PC-9 (cell line): ENCODE measurements at regions not wholly inside any gene's neighbourhood (a gene's known extent, or its start where the extent isn't known, plus 50 kb on each side); places are given as distances from the start of the nearest gene placed in this dataset.

Source experiments
- BruUV-seq: library from RNA; stranded (reverse); fragments of 400-500 nt; replicated peaks from 2 replicates; lab custom pipeline; 2021; lab: Mats Ljungman, UMichigan
- CTCF ChIA-PET: fragments of 300-600 bp; sonication (Branson Sonifier 250); formaldehyde crosslinking; loops from one replicate; lab custom pipeline; 2022; ENCODE audit warnings: antibody characterized with exemption; lab: Charles Lee
- POLR2A ChIA-PET: fragments of 300-600 bp; sonication (Branson Sonifier 250); formaldehyde crosslinking; loops from one replicate; lab custom pipeline; 2022; ENCODE audit warnings: antibody characterized with exemption; ENCODE audit not compliant: unreplicated experiment; lab: Charles Lee
- DNase-seq, 2 experiments: peaks; one replicate each; pipeline versions ENCODE4 v3.0.0 to v3.0.0-alpha.2; 2015 to 2022; ENCODE audit warnings: mixed read lengths in 1 of 2
- H2AFZ ChIP-seq: fragments of 200-600 bp; sonication (generic); 2 replicates; pipeline ENCODE4 v1.8.1; 2017; ENCODE audit warnings: antibody characterized with exemption
- H3F3A ChIP-seq: fragments of 200-600 bp; sonication (generic); 2 replicates; pipeline ENCODE4 v1.8.1; 2017; ENCODE audit warnings: antibody characterized with exemption, mild to moderate bottlenecking, low read depth; ENCODE audit not compliant: insufficient read depth
- H3K27ac ChIP-seq: fragments of 200-600 bp; sonication (generic); 2 replicates; pipeline ENCODE4 v1.6.1; 2016; ENCODE audit warnings: mixed run types
- H3K27me3 ChIP-seq: fragments of 200-600 bp; sonication (generic); 2 replicates; pipeline ENCODE4 v1.6.1; 2016; ENCODE audit warnings: low read depth, mixed run types; ENCODE audit not compliant: insufficient read depth
- H3K36me3 ChIP-seq: fragments of 200-600 bp; sonication (generic); 2 replicates; pipeline ENCODE4 v1.6.1; 2016; ENCODE audit warnings: low read depth, mixed run types
- H3K4me1 ChIP-seq: fragments of 200-600 bp; sonication (generic); replicated peaks from 2 replicates; pipeline ENCODE4 v1.6.1; 2016; ENCODE audit warnings: mixed run types; ENCODE audit not compliant: insufficient read depth
- H3K4me2 ChIP-seq: fragments of 200-600 bp; sonication (generic); 2 replicates; pipeline ENCODE4 v1.6.1; 2017; ENCODE audit warnings: mixed run types
- H3K4me3 ChIP-seq: fragments of 200-600 bp; sonication (generic); 2 replicates; pipeline ENCODE4 v1.6.1; 2016; ENCODE audit warnings: mixed run types
- H3K79me2 ChIP-seq: fragments of 200-600 bp; sonication (generic); 2 replicates; pipeline ENCODE4 v1.6.1; 2017; ENCODE audit warnings: low read depth, mixed run types
- H3K9me2 ChIP-seq: fragments of 200-600 bp; sonication (generic); 2 replicates; pipeline ENCODE4 v1.8.1; 2017; ENCODE audit warnings: mild to moderate bottlenecking; ENCODE audit not compliant: insufficient read depth
- H3K9me3 ChIP-seq: fragments of 200-600 bp; sonication (generic); 2 replicates; pipeline ENCODE4 v1.8.1; 2016; ENCODE audit warnings: low read depth; ENCODE audit not compliant: insufficient read depth
- H4K20me1 ChIP-seq: fragments of 200-600 bp; sonication (generic); 2 replicates; pipeline ENCODE4 v1.8.1; 2017; ENCODE audit not compliant: insufficient read depth
- CTCF ChIP-seq: fragments of 200-600 bp; sonication (generic); conservative IDR thresholded peaks from 2 replicates; pipeline ENCODE4 v1.6.1; 2017; ENCODE audit warnings: mixed run types, antibody characterized with exemption, mild to moderate bottlenecking, moderate library complexity
- EZH2 ChIP-seq: fragments of 200-600 bp; sonication (generic); IDR thresholded peaks from 2 replicates; pipeline ENCODE4 v1.8.0; 2017; ENCODE audit warnings: antibody characterized with exemption, low read depth
- intact Hi-C: fragments of 100-400 bp; cut with micrococcal nuclease; formaldehyde crosslinking; loops from one replicate; pipeline ENCODE4 v1.10.0; 2022; ENCODE audit not compliant: unreplicated experiment

DNA sequence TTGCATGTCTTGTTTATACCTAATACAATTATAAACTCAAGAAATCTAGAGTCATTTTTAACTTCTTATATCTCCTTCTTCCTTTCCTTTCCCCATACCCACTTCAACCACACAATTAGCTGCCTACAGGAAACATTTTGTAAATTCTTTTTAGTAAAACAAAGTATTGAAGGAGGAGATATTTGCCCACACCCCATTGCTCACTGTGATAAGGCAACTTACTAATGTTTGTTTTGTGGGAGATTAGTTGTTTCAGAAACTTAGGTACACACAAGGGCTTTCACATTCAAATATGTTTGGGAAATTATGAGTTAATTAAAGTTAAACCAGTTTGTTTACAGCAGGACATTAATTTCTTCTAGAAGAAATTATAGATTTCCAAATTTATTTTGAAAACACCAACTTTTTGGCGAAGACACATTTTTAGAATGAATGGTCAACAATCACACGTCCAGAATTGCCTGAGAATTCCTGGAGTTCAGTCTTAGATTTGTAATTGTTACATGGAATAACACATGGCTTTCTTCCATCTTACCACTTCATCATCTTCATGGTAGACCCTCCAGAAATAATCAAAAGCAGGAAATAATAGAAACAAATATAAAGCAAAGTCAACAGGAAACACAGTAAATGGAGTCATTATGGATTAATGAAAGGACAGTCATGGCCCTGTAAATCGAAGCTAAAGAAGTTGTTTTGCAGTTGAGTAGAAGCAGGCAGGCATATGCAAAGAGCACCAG lies 62.5 kb upstream of the RAB27B start:
- BruUV-seq = no TSS peak
- H3K4me3 ChIP-seq = peak overlapping the region; percentile 29; the same call in 1 of the 2 replicates
- DNase-seq = peak in 1 of 2 experiments; percentile 84
- intact Hi-C loops = no loop called here
- CTCF ChIA-PET = no interaction called here
- no peaks in the 10 kb centered on the region for H3K79me2 ChIP-seq
- TF ChIP-seq CTCF (no peak), EZH2 (no peak)
- no peaks in the 10 kb centered on the region for H4K20me1 ChIP-seq
- H3K27ac ChIP-seq = peak overlapping the region; percentile 96
- no peaks in the 10 kb centered on the region for H3K9me2 ChIP-seq
- peaks cover 6% of the 10 kb centered on the region; the same call in 1 of the 2 replicates for H3K9me3 ChIP-seq
- H3K4me2 ChIP-seq = peak overlapping the region; percentile 70
- H3K27me3 ChIP-seq = no peaks in the 10 kb centered on the region
- H3K4me1 ChIP-seq = peaks cover 63% of the 10 kb centered on the region
- POLR2A ChIA-PET = no interaction called here
- H2AFZ ChIP-seq = peak overlapping the region; percentile 49
- H3K36me3 ChIP-seq = no peaks in the 10 kb centered on the region
- peaks cover 38% of the 10 kb centered on the region for H3F3A ChIP-seq

GRCh38 chr18:54766634-54767033 lies 61.6 kb upstream of the RAB27B start:
- H3K9me2 ChIP-seq = no peaks in the 10 kb centered on the region
- TF ChIP-seq EZH2 (no peak), CTCF (no peak)
- peak overlapping the region; percentile 70 for H3K4me2 ChIP-seq
- H3K36me3 ChIP-seq = no peaks in the 10 kb centered on the region
- peaks cover 38% of the 10 kb centered on the region for H3F3A ChIP-seq
- BruUV-seq = no TSS peak
- peak in 1 of 2 experiments; percentile 89 for DNase-seq
- peak overlapping the region; percentile 49; the same call in 1 of the 2 replicates for H2AFZ ChIP-seq
- peak overlapping the region; percentile 96 for H3K27ac ChIP-seq
- H3K4me1 ChIP-seq = peaks cover 63% of the 10 kb centered on the region
- intact Hi-C loops = no loop called here
- no peaks in the 10 kb centered on the region for H3K27me3 ChIP-seq
- H4K20me1 ChIP-seq = no peaks in the 10 kb centered on the region
- ChIA-PET POLR2A (no interaction called here), CTCF (no interaction called here)
- H3K4me3 ChIP-seq = peak overlapping the region; percentile 29
- peaks cover 6% of the 10 kb centered on the region; the same call in 1 of the 2 replicates for H3K9me3 ChIP-seq
- no peaks in the 10 kb centered on the region for H3K79me2 ChIP-seq

DNA sequence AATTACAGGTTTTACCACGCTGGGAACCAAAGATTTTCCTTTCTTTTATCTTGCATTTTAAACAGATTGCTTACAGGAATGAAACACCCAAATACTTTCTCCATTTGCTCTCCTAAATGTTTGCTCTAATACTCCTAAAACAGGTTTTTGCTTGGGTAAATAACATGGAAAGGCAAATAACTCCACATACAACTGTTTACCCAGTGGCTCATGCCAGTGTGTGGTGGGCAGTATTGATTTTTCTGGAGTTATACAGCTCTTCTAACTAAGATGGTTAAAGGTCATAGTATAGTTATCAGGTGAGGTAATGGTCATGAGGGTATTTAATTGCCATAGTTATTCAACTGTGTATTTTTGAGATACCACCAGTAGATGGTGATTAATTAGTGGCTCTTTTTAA lies 61.2 kb upstream of the RAB27B start:
- H3K27me3 ChIP-seq = no peaks in the 10 kb centered on the region
- CTCF ChIA-PET = no interaction called here

More for the DNA sequence above, 61.2 kb upstream of the RAB27B start:
- Histone ChIP-seq H3K9me3 (peaks cover 6% of the 10 kb centered on the region; the same call in 1 of the 2 replicates), H3K4me2 (peak overlapping the region; percentile 70), H3K4me1 (peaks cover 63% of the 10 kb centered on the region), H4K20me1 (no peaks in the 10 kb centered on the region), H3K27ac (peak overlapping the region; percentile 96), H3K36me3 (no peaks in the 10 kb centered on the region), H3K4me3 (peak overlapping the region; percentile 29), H3F3A (peaks cover 38% of the 10 kb centered on the region), H3K9me2 (no peaks in the 10 kb centered on the region), H2AFZ (peak overlapping the region; percentile 49; the same call in 1 of the 2 replicates), H3K79me2 (no peaks in the 10 kb centered on the region)
- intact Hi-C loops = no loop called here
- POLR2A ChIA-PET = no interaction called here
- no TSS peak for BruUV-seq
- TF ChIP-seq CTCF = no peak
- TF ChIP-seq EZH2 = no peak
- DNase-seq = peak in 1 of 2 experiments; percentile 98
